Aorta (tissue), 5 donors: ENCODE measurements at regions not wholly inside any gene's neighbourhood (a gene's known extent, or its start where the extent isn't known, plus 50 kb on each side); places are given as distances from the start of the nearest gene placed in this dataset.

Source experiments
- ATAC-seq: fragments of 200-7000 bp; cut with Tn5 transposase; one replicate; pipeline ENCODE4 v1.9.1; 2022; ENCODE audit warnings: moderate library complexity; ENCODE audit not compliant: low FRiP score
- DNase-seq, 2 donors: peaks; one replicate each; pipeline ENCODE4 v3.0.0-alpha.2; 2020
- H3K27ac ChIP-seq, 2 donors: one replicate each; pipeline ENCODE4 v1.5.1; 2013; ENCODE audit warnings: low read length in 2 of 2, mild to moderate bottlenecking in 2 of 2, moderate library complexity in 2 of 2, control low read depth in 1 of 2, inconsistent platforms in 1 of 2, low read depth in 1 of 2
- H3K27me3 ChIP-seq, 2 donors: one replicate each; pipeline ENCODE4 v1.6.1; 2013; ENCODE audit warnings: control low read depth in 1 of 2, low read length in 1 of 2, mild to moderate bottlenecking in 1 of 2, moderate library complexity in 1 of 2; ENCODE audit not compliant: insufficient read depth in 2 of 2, control insufficient read depth in 1 of 2
- H3K36me3 ChIP-seq, 2 donors: one replicate each; pipeline ENCODE4 v1.6.1; 2013; ENCODE audit warnings: control low read depth in 1 of 2, low read length in 1 of 2, mild to moderate bottlenecking in 1 of 2; ENCODE audit not compliant: insufficient read depth in 2 of 2, control insufficient read depth in 1 of 2
- H3K4me1 ChIP-seq, 2 donors: one replicate each; pipeline ENCODE4 v1.6.1; 2013; ENCODE audit warnings: low read length in 2 of 2, control low read depth in 1 of 2, mild to moderate bottlenecking in 1 of 2, moderate library complexity in 1 of 2; ENCODE audit not compliant: insufficient read depth in 2 of 2, control insufficient read depth in 1 of 2
- H3K4me3 ChIP-seq, 2 donors: one replicate each; pipeline ENCODE4 v1.5.1; 2013; ENCODE audit warnings: low read length in 2 of 2, control low read depth in 1 of 2, mild to moderate bottlenecking in 1 of 2
- H3K9me3 ChIP-seq: one replicate; pipeline ENCODE4 v1.6.1; 2013; ENCODE audit warnings: mild to moderate bottlenecking, low read length; ENCODE audit not compliant: control insufficient read depth
- WGBS, 2 donors: extraction: QIAGEN DNeasy Blood & Tissue Kit; methylation state at CpG; one replicate each; pipeline ENCODE4 v1.1.7; 2013; 5-methylcytosine and 5-hydroxymethylcytosine counted together
- intact Hi-C, 2 donors: fragments of 100-400 bp; cut with DNase I; formaldehyde crosslinking; loops; one replicate each; pipeline versions ENCODE4 v1.14.2 to v1.15.0; 2022
- donor health status: healthy with polysubstance abuse.
- donor health status: Bipolar disorder and iron deficiency.
- donor health status: DM: no; HTN: no; CAD: no.
- donor health status: DM: no; HTN: no; CAD: no.
- donor health status: DM: yes; HTN: yes; CAD: no.

- Histone ChIP-seq H3K9me3 (no peaks in the 10 kb centered on the region), H3K4me1 (no peaks in the 10 kb centered on the region), H3K27me3 (no peaks in the 10 kb centered on the region), H3K4me3 (no peak overlapping the region), H3K27ac (no peak overlapping the region), H3K36me3 (no peaks in the 10 kb centered on the region)
- no peak for ATAC-seq
- 85 to 91% methylated on average over 1 of the region's 1 CpG for WGBS, 2 donors
- intact Hi-C loops, result no loop called here
- no peak for DNase-seq
Observed at GRCh38 chr10:36110097-36110496, 468.0 kb upstream of the FZD8 start.

- no peak overlapping the region for H3K4me3 ChIP-seq
- ATAC-seq (peak; percentile 26), DNase-seq (no peak)
- no peaks in the 10 kb centered on the region for H3K27me3 ChIP-seq
- no peaks in the 10 kb centered on the region for H3K9me3 ChIP-seq
- intact Hi-C loops, result no loop called here
- WGBS, 2 donors, result 90 to 95% methylated on average over 3 of the region's 3 CpGs
- no peaks in the 10 kb centered on the region for H3K4me1 ChIP-seq
- H3K27ac ChIP-seq, result no peak overlapping the region
- no peaks in the 10 kb centered on the region for H3K36me3 ChIP-seq
Observed at GRCh38 chr10:36109399-36110023, 467.4 kb upstream of the FZD8 start.

- Histone ChIP-seq H3K9me3 (no peaks in the 10 kb centered on the region), H3K4me3 (no peak overlapping the region), H3K27me3 (no peaks in the 10 kb centered on the region), H3K36me3 (no peaks in the 10 kb centered on the region), H3K4me1 (no peaks in the 10 kb centered on the region), H3K27ac (no peak overlapping the region)
- WGBS, 2 donors, result 96 to 98% methylated on average over 3 of the region's 3 CpGs
- ATAC-seq, result no peak
- intact Hi-C loops, result no loop called here
- no peak for DNase-seq
Observed at GRCh38 chr10:36097696-36098095, 455.6 kb upstream of the FZD8 start.

GRCh38 chr10:36096576-36096975, 454.5 kb upstream of the FZD8 start:
- Histone ChIP-seq H3K27me3 (no peaks in the 10 kb centered on the region), H3K9me3 (no peaks in the 10 kb centered on the region), H3K4me1 (no peaks in the 10 kb centered on the region), H3K4me3 (no peak overlapping the region), H3K36me3 (no peaks in the 10 kb centered on the region), H3K27ac (no peak overlapping the region)
- DNase-seq (no peak), ATAC-seq (no peak)
- intact Hi-C loops, result no loop called here
- 71 to 93% methylated on average over 2 of the region's 2 CpGs for WGBS, 2 donors

- intact Hi-C loops, result no loop called here
- ATAC-seq, result no peak
- DNase-seq, result no peak
Observed at GRCh38 chr10:36094096-36094495, 452.0 kb upstream of the FZD8 start.

GRCh38 chr10:36092116-36092515, 450.0 kb upstream of the FZD8 start:
- intact Hi-C loops, result no loop called here
- Histone ChIP-seq H3K9me3 (no peaks in the 10 kb centered on the region), H3K27me3 (no peaks in the 10 kb centered on the region), H3K4me3 (no peak overlapping the region), H3K36me3 (no peaks in the 10 kb centered on the region), H3K27ac (no peak overlapping the region), H3K4me1 (no peaks in the 10 kb centered on the region)
- ATAC-seq (no peak), DNase-seq (no peak)
- WGBS, 2 donors, result 95 to 97% methylated on average over 7 of the region's 7 CpGs

More at GRCh38 chr10:36094096-36094495, 452.0 kb upstream of the FZD8 start:
- 49 to 51% methylated on average over 8 of the region's 8 CpGs for WGBS, 2 donors
- H3K4me3 ChIP-seq, result no peak overlapping the region
- H3K27ac ChIP-seq, result no peak overlapping the region
- no peaks in the 10 kb centered on the region for H3K27me3 ChIP-seq
- no peaks in the 10 kb centered on the region for H3K36me3 ChIP-seq
- no peaks in the 10 kb centered on the region for H3K4me1 ChIP-seq
- H3K9me3 ChIP-seq, result no peaks in the 10 kb centered on the region

GRCh38 chr10:36091007-36091406, 448.9 kb upstream of the FZD8 start:
- DNase-seq (no peak), ATAC-seq (no peak)
- no peak overlapping the region for H3K4me3 ChIP-seq
- no peaks in the 10 kb centered on the region for H3K36me3 ChIP-seq
- intact Hi-C loops, result no loop called here
- 95 to 98% methylated on average over 3 of the region's 3 CpGs for WGBS, 2 donors
- no peaks in the 10 kb centered on the region for H3K9me3 ChIP-seq
- H3K27ac ChIP-seq, result no peak overlapping the region
- H3K27me3 ChIP-seq, result no peaks in the 10 kb centered on the region
- no peaks in the 10 kb centered on the region for H3K4me1 ChIP-seq

GRCh38 chr10:36089790-36090440, 447.8 kb upstream of the FZD8 start:
- H3K4me3 ChIP-seq, result no peak overlapping the region
- ATAC-seq (no peak), DNase-seq (no peak)
- H3K9me3 ChIP-seq, result no peaks in the 10 kb centered on the region
- H3K27ac ChIP-seq, result no peak overlapping the region
- 8 to 10% methylated on average over 2 of the region's 2 CpGs for WGBS, 2 donors
- intact Hi-C loops, result no loop called here
- no peaks in the 10 kb centered on the region for H3K36me3 ChIP-seq
- H3K4me1 ChIP-seq, result no peaks in the 10 kb centered on the region
- H3K27me3 ChIP-seq, result no peaks in the 10 kb centered on the region
